ENCODE measurements at regions not wholly inside any gene's neighbourhood (a gene's known extent, or its start where the extent isn't known, plus 50 kb on each side); places are given as distances from the start of the nearest gene placed in this dataset.

- Histone ChIP-seq H3K9me2 (replicated peaks; ENCODE audit: low read length) (no peaks in the 10 kb centered on the region), H3K9ac (ENCODE audit: low read length) (no peak overlapping the region), H3K27ac (ENCODE audit: low read length) (no peak overlapping the region), H4K20me1 (ENCODE audit: low read length) (no peaks in the 10 kb centered on the region), H3K9me3 (ENCODE audit: low read length) (no peaks in the 10 kb centered on the region), H3K4me2 (ENCODE audit: low read length) (no peak overlapping the region), H3K36me3 (ENCODE audit: low read depth, low read length) (no peaks in the 10 kb centered on the region), H3K27me3 (ENCODE audit: low read length) (no peaks in the 10 kb centered on the region), H3K4me1 (ENCODE audit: insufficient read depth, low read length) (no peaks in the 10 kb centered on the region), H3K79me2 (ENCODE audit: low read length) (no peaks in the 10 kb centered on the region), H3K4me3 (ENCODE audit: low read length) (no peak overlapping the region), H3F3A (ENCODE audit: low read length, unreplicated experiment) (no peaks in the 10 kb centered on the region), H2AFZ (ENCODE audit: low read length) (no peak overlapping the region)
- intact Hi-C loops (cut with micrococcal nuclease): no loop called here
- ATAC-seq: no peak
- DNase-seq: no peak
- POLR2A ChIA-PET (ENCODE audit: unreplicated experiment): no interaction called here
- TF ChIP-seq, protein P1, sequence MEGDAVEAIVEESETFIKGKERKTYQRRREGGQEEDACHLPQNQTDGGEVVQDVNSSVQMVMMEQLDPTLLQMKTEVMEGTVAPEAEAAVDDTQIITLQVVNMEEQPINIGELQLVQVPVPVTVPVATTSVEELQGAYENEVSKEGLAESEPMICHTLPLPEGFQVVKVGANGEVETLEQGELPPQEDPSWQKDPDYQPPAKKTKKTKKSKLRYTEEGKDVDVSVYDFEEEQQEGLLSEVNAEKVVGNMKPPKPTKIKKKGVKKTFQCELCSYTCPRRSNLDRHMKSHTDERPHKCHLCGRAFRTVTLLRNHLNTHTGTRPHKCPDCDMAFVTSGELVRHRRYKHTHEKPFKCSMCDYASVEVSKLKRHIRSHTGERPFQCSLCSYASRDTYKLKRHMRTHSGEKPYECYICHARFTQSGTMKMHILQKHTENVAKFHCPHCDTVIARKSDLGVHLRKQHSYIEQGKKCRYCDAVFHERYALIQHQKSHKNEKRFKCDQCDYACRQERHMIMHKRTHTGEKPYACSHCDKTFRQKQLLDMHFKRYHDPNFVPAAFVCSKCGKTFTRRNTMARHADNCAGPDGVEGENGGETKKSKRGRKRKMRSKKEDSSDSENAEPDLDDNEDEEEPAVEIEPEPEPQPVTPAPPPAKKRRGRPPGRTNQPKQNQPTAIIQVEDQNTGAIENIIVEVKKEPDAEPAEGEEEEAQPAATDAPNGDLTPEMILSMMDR (conservative IDR thresholded peaks at IDR 0.05; ENCODE audit: low read depth, low read length): no peak
- TF ChIP-seq EZH2 (IDR thresholded peaks at IDR 0.05; ENCODE audit: low read length, unreplicated experiment): no peak
- TF ChIP-seq EZH2phosphoT487 (IDR thresholded peaks at IDR 0.05; ENCODE audit: borderline replicate concordance, low read length): no peak
- CTCF ChIA-PET: no interaction called here
- no TSS peak for BruUV-seq (replicated peaks)
These were observed 147.4 kb upstream of the HTR1E start for GRCh38 chr6:86789779-86790411.

DNA sequence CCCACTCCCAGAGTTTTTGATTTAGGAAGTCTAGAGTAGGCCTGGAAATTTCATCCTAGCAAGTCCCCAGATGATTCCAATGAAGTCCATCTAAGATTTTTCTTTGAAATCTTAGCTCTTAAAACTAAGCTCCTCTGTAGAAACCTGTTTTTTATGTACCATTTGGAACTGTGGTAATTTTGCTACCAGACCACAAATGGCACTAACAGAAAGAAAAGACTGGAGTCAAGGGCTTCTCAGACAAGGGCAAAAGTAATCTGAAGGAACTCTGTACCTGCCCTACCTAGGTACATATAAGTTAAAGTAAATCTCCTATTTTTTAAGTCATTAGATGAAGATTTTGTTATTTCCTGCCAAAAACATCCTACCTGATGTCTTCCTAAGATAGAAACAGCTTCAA is 155.0 kb upstream of the HTR1E start:
- Histone ChIP-seq H3K9me2 (replicated peaks; ENCODE audit: low read length) (no peaks in the 10 kb centered on the region), H3K27ac (ENCODE audit: low read length) (no peak overlapping the region), H3K4me3 (ENCODE audit: low read length) (no peak overlapping the region), H3K27me3 (ENCODE audit: low read length) (no peaks in the 10 kb centered on the region), H3K9ac (ENCODE audit: low read length) (no peak overlapping the region), H3K4me1 (ENCODE audit: insufficient read depth, low read length) (no peaks in the 10 kb centered on the region), H2AFZ (ENCODE audit: low read length) (no peak overlapping the region), H3K4me2 (ENCODE audit: low read length) (no peak overlapping the region), H3K9me3 (ENCODE audit: low read length) (no peaks in the 10 kb centered on the region), H3K36me3 (ENCODE audit: low read depth, low read length) (no peaks in the 10 kb centered on the region), H3F3A (ENCODE audit: low read length, unreplicated experiment) (no peaks in the 10 kb centered on the region), H3K79me2 (ENCODE audit: low read length) (no peaks in the 10 kb centered on the region), H4K20me1 (ENCODE audit: low read length) (no peaks in the 10 kb centered on the region)
- CTCF ChIA-PET: no interaction called here
- POLR2A ChIA-PET (ENCODE audit: unreplicated experiment): no interaction called here
- intact Hi-C loops (cut with micrococcal nuclease): no loop called here
- TF ChIP-seq EZH2 (IDR thresholded peaks at IDR 0.05; ENCODE audit: low read length, unreplicated experiment) (no peak), EZH2phosphoT487 (IDR thresholded peaks at IDR 0.05; ENCODE audit: borderline replicate concordance, low read length) (no peak)
- TF ChIP-seq, protein P1 (conservative IDR thresholded peaks at IDR 0.05; ENCODE audit: low read depth, low read length): no peak
- BruUV-seq (replicated peaks): no TSS peak
- DNase-seq (no peak), ATAC-seq (no peak)

GRCh38 chr6:86780923-86781322 is 156.4 kb upstream of the HTR1E start:
- TF ChIP-seq, protein P1 (conservative IDR thresholded peaks at IDR 0.05; ENCODE audit: low read depth, low read length): no peak
- no peak for TF ChIP-seq EZH2 (IDR thresholded peaks at IDR 0.05; ENCODE audit: low read length, unreplicated experiment)
- no peaks in the 10 kb centered on the region for H3K79me2 ChIP-seq (ENCODE audit: low read length)
- no peaks in the 10 kb centered on the region for H3K36me3 ChIP-seq (ENCODE audit: low read depth, low read length)
- no peak overlapping the region for H2AFZ ChIP-seq (ENCODE audit: low read length)
- no peak overlapping the region for H3K4me3 ChIP-seq (ENCODE audit: low read length)
- H3K27ac ChIP-seq (ENCODE audit: low read length): no peak overlapping the region
- ATAC-seq: no peak
- H3K4me2 ChIP-seq (ENCODE audit: low read length): no peak overlapping the region
- no peaks in the 10 kb centered on the region for H3K27me3 ChIP-seq (ENCODE audit: low read length)
- no peak overlapping the region for H3K9ac ChIP-seq (ENCODE audit: low read length)
- H3F3A ChIP-seq (ENCODE audit: low read length, unreplicated experiment): no peaks in the 10 kb centered on the region
- DNase-seq: no peak
- no peaks in the 10 kb centered on the region for H3K4me1 ChIP-seq (ENCODE audit: insufficient read depth, low read length)
- BruUV-seq (replicated peaks): no TSS peak
- ChIA-PET CTCF (no interaction called here), POLR2A (ENCODE audit: unreplicated experiment) (no interaction called here)
- no peaks in the 10 kb centered on the region for H3K9me2 ChIP-seq (replicated peaks; ENCODE audit: low read length)
- no peaks in the 10 kb centered on the region for H3K9me3 ChIP-seq (ENCODE audit: low read length)
- intact Hi-C loops (cut with micrococcal nuclease): no loop called here
- H4K20me1 ChIP-seq (ENCODE audit: low read length): no peaks in the 10 kb centered on the region

Measured in PC-3 (cell line).